SK-N-SH treated with all-trans-retinoic acid at 6 μM for 48 hours (cell line): ENCODE measurements at regions not wholly inside any gene's neighbourhood (a gene's known extent, or its start where the extent isn't known, plus 50 kb on each side); places are given as distances from the start of the nearest gene placed in this dataset.

Experiments used
- CSDC2 ChIP-seq: fragments of 250-450 bp; sonication (Bioruptor Pico); IDR thresholded peaks from 2 replicates; pipeline ENCODE4 v1.5.0; 2020; ENCODE audit warnings: mild to moderate bottlenecking, moderate library complexity
- ESRRG ChIP-seq: fragments of 250-450 bp; sonication (Bioruptor Pico); IDR thresholded peaks from 2 replicates; pipeline ENCODE4 v1.6.1; 2021; ENCODE audit warnings: mild to moderate bottlenecking
- GLIS3 ChIP-seq: fragments of 250-450 bp; sonication (Bioruptor Pico); IDR thresholded peaks from 2 replicates; pipeline ENCODE4 v1.5.0; 2020; ENCODE audit warnings: mild to moderate bottlenecking, moderate library complexity
- ISL1 ChIP-seq: fragments of 250-450 bp; sonication (Bioruptor Pico); IDR thresholded peaks from 2 replicates; pipeline ENCODE4 v2.1.2; 2022; ENCODE audit warnings: mild to moderate bottlenecking, moderate library complexity
- OSR1 ChIP-seq: fragments of 250-450 bp; sonication (Bioruptor Pico); IDR thresholded peaks from 2 replicates; pipeline ENCODE4 v1.8.0; 2022; ENCODE audit warnings: moderate library complexity, mild to moderate bottlenecking, inconsistent platforms
- RARB ChIP-seq: fragments of 250-450 bp; sonication (Bioruptor Pico); IDR thresholded peaks from 2 replicates; pipeline ENCODE4 v1.8.0; 2021; ENCODE audit warnings: mild to moderate bottlenecking, moderate library complexity
- TCF4 ChIP-seq: fragments of 250-450 bp; sonication (Bioruptor Pico); IDR thresholded peaks from 2 replicates; pipeline ENCODE4 v1.8.0; 2021; ENCODE audit warnings: mild to moderate bottlenecking, moderate library complexity, borderline replicate concordance
- TOX ChIP-seq: fragments of 250-450 bp; sonication (Bioruptor Pico); IDR thresholded peaks from 2 replicates; pipeline ENCODE4 v1.8.0; 2021; ENCODE audit warnings: mild to moderate bottlenecking, moderate library complexity, borderline replicate concordance
- ZFP3 ChIP-seq: fragments of 250-450 bp; sonication (Bioruptor Pico); IDR thresholded peaks from 2 replicates; pipeline ENCODE4 v1.5.0; 2020; ENCODE audit warnings: mild to moderate bottlenecking, moderate library complexity
- ZFP30 ChIP-seq: fragments of 450-650 bp; formaldehyde crosslinking; IDR thresholded peaks from 2 replicates; pipeline ENCODE4 v1.5.0; 2022; ENCODE audit warnings: mild to moderate bottlenecking, moderate library complexity
- TF ChIP-seq, protein P1 (sequence below): fragments of 250-450 bp; sonication (Bioruptor Pico); IDR thresholded peaks from 2 replicates; pipeline ENCODE4 v1.8.0; 2020; ENCODE audit warnings: mild to moderate bottlenecking, moderate library complexity, borderline replicate concordance
- TF ChIP-seq, protein P2 (sequence below): fragments of 250-450 bp; sonication (Bioruptor Pico); IDR thresholded peaks from 2 replicates; pipeline ENCODE4 v1.5.1; 2021; ENCODE audit warnings: mild to moderate bottlenecking, moderate library complexity
- TF ChIP-seq, protein P3 (sequence below): fragments of 250-450 bp; sonication (Bioruptor Pico); IDR thresholded peaks from 2 replicates; pipeline ENCODE4 v1.5.1; 2020; ENCODE audit warnings: low read depth, mild to moderate bottlenecking, moderate library complexity

DNA sequence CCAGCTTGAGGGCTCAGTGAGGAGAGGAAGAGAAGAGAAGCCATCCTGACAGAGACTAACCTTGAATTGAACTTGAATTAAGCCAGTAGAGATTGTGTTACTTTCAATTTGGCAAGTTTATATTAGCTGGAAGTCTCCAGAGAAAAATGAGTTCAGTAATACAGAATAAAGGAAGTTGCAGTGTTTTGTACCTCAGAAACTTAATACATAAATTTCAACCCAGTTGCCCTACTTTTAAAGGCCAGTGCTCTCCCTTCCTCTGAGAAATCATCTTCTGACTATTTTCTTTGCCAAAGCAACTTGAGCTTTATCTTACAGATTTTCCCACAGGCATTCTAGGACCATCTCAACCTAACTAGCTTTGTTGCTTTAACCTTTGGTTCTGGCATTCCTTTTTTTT is 231.0 kb upstream of the GAS1 start:
- no peak for TF ChIP-seq ZFP3 (CRISPR knock-in tag)
- TF ChIP-seq ESRRG (CRISPR knock-in tag), result no peak
- TF ChIP-seq ZFP30 (CRISPR knock-in tag), result no peak
- no peak for TF ChIP-seq TOX (CRISPR knock-in tag)
- TF ChIP-seq, protein P1, sequence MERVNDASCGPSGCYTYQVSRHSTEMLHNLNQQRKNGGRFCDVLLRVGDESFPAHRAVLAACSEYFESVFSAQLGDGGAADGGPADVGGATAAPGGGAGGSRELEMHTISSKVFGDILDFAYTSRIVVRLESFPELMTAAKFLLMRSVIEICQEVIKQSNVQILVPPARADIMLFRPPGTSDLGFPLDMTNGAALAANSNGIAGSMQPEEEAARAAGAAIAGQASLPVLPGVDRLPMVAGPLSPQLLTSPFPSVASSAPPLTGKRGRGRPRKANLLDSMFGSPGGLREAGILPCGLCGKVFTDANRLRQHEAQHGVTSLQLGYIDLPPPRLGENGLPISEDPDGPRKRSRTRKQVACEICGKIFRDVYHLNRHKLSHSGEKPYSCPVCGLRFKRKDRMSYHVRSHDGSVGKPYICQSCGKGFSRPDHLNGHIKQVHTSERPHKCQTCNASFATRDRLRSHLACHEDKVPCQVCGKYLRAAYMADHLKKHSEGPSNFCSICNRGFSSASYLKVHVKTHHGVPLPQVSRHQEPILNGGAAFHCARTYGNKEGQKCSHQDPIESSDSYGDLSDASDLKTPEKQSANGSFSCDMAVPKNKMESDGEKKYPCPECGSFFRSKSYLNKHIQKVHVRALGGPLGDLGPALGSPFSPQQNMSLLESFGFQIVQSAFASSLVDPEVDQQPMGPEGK (CRISPR knock-in tag), result no peak
- no peak for TF ChIP-seq RARB
- TF ChIP-seq ISL1 (CRISPR knock-in tag), result no peak
- no peak for TF ChIP-seq OSR1
- TF ChIP-seq, protein P2, sequence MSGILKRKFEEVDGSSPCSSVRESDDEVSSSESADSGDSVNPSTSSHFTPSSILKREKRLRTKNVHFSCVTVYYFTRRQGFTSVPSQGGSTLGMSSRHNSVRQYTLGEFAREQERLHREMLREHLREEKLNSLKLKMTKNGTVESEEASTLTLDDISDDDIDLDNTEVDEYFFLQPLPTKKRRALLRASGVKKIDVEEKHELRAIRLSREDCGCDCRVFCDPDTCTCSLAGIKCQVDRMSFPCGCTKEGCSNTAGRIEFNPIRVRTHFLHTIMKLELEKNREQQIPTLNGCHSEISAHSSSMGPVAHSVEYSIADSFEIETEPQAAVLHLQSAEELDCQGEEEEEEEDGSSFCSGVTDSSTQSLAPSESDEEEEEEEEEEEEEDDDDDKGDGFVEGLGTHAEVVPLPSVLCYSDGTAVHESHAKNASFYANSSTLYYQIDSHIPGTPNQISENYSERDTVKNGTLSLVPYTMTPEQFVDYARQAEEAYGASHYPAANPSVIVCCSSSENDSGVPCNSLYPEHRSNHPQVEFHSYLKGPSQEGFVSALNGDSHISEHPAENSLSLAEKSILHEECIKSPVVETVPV (CRISPR knock-in tag), result no peak
- no peak for TF ChIP-seq TCF4 (CRISPR knock-in tag)
- TF ChIP-seq, protein P3, sequence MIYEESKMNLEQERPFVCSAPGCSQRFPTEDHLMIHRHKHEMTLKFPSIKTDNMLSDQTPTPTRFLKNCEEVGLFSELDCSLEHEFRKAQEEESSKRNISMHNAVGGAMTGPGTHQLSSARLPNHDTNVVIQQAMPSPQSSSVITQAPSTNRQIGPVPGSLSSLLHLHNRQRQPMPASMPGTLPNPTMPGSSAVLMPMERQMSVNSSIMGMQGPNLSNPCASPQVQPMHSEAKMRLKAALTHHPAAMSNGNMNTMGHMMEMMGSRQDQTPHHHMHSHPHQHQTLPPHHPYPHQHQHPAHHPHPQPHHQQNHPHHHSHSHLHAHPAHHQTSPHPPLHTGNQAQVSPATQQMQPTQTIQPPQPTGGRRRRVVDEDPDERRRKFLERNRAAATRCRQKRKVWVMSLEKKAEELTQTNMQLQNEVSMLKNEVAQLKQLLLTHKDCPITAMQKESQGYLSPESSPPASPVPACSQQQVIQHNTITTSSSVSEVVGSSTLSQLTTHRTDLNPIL, result no peak
- no peak for TF ChIP-seq GLIS3 (CRISPR knock-in tag)
- no peak for TF ChIP-seq CSDC2 (CRISPR knock-in tag)
